GM19043 (cell line): ENCODE measurements at regions not wholly inside any gene's neighbourhood (a gene's known extent, or its start where the extent isn't known, plus 50 kb on each side); places are given as distances from the start of the nearest gene placed in this dataset.

Experiments used
- ATAC-seq: cut with Tn5 transposase; IDR thresholded peaks from one replicate; pipeline ENCODE4 v1.9.1; 2021; ENCODE audit warnings: low read depth; ENCODE audit not compliant: unreplicated experiment

DNA sequence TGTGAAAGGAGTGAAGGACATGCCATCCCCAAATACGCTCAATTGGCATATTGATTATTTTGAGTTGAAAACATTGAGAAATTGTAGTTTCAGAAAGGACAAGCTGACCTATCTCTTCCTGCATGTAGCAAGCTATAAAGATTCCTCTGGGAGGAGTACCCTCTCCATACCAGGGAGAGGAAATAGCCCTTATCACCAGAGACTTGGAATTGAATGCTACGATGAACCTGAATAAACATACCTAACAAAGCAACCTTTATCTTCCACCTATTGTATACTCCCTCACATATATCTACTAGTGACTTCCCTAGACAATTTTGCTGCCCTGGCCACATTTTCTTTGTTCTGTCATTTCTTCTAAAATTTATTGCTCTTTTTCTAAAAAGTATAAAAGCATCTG, 150.2 kb upstream of the EEPD1 start:
- ATAC-seq: no peak

DNA sequence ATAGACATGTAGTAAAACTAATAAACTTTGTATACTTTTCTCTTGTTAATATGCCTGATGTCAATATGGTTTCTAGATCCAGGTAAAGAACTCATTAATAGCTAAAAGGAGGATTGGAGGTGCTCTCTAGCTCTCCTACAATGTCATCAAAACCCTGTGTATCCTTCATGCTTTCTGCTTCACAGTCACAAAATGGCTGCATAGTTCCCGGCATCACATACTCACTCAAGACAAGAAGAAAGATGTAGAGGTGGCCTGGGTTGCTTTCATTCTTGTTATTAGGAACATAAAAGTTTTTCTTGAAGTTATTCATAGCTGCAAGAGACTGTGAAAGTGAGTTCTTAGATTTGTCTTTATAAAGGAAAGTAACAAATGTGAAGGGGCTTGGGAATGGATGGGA, 149.7 kb upstream of the EEPD1 start:
- ATAC-seq: no peak

DNA sequence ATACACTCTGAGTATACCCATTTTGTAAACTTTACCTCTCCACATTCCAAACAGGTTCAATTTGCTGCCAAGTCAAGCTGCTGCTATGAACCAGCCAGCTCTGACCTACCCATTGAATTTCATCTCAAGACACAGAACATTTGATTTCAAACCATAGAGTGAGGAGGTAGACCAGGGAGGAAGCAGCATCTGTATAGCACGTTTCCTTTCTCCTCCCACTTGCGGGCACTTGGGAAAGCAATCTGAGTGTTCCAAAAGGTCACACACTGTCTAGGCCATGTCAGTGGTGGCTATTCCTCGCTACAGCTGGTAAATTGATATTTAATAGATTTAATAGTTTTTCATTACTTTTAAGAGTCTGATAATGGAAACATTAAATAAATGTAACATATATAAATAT, 147.8 kb upstream of the EEPD1 start:
- no peak for ATAC-seq

- no peak for ATAC-seq
These were observed 147.2 kb upstream of the EEPD1 start for GRCh38 chr7:36005876-36006275.

DNA sequence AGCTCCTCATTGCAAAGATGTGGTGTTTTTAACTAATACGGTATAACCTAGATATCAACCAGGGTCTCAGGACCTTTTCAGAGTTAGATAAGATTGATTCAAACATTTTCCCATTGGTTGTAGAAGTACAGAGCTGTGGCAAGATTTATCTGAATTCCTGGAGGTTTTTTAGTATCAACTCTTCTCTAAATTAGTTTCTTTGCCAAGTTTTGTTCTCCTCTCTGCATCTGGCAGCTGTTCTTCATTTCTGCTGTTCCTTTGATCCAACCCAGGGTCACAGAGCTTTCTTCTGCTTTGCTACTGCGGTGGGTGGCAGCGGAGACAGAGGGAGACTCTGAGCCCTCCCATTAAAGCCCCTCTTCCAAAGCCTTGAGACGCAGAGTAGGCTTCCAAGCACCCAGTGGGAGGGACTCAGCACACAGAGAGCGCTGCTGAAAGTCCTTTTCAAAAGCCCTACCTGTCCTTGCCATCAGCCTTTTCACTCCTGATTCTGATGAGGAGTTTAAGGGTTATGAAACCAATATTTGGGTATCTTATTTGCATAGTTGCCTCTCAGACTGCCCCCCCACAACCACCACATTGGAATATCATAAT, 146.3 kb upstream of the EEPD1 start:
- ATAC-seq: no peak

DNA sequence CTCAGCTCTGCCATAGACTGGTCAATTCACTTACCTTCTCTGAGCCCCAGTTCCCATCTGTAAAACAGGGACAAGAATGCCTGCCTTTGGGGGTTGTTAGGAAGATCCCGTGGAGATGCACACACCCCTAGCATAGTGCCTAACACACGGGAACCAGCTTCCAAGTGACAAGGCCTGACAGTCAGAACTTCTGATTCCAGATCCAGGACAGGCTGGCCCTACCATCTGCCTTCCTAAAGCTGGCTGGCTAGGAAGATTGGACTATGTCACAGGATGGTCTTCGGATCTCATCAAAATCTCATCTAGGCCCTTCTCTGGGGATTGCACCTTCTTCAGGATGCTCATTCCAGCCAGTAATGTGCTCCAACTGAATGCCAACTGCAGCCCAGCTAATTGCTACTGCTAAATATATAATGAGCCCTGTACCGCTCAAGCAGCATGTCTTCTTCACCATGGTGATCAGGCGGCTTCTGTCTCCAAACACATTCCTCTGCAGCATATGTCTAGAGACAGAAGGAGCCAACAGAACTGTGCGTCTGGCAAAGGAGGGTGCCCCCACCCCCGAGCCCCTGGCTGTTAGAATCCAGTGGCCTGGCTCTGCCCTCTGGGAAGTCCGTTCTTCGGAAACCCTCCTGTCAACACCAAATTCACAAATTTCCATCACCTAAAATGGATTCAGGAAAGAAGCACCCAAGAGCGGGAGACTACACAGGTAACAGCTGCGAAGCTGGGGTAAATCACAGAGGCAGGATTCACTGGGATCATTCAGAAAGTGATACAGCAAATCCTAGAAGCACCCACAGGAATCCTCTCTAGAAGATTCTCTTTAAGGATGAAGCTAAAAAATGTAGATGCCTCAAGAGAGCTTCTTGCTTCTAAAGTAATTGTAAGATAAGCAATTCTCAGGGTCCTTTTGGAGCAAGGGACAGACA, 142.1 kb upstream of the EEPD1 start:
- no peak for ATAC-seq

GRCh38 chr7:36011588-36011965, 141.5 kb upstream of the EEPD1 start:
- no peak for ATAC-seq

DNA sequence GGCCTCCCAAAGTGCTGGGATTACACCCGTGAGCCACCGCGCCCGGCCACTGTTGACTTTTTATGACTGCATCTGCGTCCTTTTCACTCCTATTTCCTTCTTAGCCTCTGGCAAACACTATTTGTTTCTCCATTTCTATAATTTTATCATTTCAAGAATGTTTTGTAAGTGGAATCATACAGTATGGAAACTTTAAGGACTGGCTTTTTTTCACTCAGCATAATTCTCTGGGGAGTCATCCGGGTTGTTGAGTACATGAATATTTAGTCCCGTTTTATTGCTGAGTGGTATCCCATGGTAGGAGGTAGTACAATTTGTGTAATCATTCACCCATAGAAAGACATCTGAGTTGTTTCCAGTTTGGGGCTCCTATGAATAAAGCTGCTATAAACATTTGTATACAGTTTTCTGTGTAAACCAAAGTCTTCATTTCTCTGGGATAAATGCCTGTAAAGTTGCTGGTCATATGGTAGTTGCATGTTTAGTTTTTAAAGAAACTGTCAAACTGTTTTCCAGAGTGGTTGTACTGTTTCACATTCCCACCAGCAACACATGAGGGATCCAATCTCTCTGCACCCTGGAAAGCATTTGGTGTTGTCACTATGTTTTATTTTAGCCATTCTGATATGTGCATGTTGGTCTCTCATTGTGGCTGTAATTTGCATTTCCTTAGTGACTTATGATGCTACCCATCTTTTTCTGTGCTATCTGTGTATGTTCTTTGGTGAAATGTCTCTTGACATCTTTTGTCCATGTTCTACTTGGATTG, 139.6 kb upstream of the EEPD1 start:
- no peak for ATAC-seq

DNA sequence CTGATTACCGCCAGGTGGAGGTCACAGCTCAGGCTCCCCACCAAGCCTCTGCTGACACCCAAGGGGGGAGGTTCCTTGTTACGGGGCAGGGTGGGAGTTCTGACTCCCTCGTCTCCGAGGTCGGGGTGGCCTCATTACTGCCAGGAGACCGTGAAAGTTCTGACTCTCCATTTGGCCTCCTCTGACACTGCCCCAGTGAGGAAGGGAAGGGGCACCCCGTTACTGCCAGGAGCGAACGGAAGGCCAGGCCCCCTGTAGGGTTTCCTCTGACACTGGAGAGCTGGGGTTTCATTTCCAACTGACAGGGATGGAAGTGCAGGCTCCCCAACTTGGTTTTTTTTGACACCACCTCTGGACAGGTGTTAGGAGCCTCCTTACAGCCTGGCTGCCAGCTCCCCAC, 138.1 kb upstream of the EEPD1 start:
- ATAC-seq: no peak

- no peak for ATAC-seq
These were observed 137.3 kb upstream of the EEPD1 start for GRCh38 chr7:36015733-36016132.

DNA sequence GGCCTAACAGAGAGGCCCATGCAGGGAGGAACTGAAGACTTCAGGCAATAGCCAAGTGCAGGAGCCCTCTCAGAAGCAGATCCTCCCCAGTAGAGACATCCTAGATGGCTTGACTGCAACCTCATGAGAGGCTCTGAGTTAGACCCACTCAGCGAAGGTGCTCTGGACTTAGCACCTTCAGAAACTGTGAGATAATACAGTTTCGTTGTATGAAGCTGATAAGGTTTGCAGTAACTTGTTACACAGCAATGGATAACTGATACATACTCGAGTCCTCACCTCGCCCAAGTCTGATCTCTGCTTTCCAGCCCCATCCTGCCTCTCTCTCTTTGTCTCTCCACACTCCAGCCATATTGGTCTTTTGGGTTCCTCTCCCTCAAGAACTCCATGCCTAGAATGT, 136.4 kb upstream of the EEPD1 start:
- ATAC-seq: no peak

DNA sequence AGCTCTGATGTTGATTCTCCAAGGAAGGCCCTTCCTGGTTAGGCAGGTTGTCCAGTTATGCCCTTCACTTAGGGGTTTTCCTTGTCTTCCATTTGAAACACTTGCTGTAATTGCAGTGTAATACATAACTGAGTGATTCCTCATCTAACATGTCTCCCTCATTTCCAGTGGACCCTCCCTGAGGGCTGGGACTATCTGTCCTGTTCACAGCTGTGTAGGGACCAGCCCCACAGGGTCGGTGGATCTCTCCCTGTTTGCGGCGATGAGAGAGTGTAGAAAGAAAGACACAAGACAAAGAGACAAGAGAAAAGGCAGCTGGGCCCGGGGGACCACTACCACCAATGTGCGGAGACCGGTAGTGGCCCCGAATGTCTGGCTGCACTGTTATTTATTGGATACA, 135.9 kb upstream of the EEPD1 start:
- no peak for ATAC-seq

GRCh38 chr7:36018816-36019484, 134.1 kb upstream of the EEPD1 start:
- ATAC-seq: no peak

DNA sequence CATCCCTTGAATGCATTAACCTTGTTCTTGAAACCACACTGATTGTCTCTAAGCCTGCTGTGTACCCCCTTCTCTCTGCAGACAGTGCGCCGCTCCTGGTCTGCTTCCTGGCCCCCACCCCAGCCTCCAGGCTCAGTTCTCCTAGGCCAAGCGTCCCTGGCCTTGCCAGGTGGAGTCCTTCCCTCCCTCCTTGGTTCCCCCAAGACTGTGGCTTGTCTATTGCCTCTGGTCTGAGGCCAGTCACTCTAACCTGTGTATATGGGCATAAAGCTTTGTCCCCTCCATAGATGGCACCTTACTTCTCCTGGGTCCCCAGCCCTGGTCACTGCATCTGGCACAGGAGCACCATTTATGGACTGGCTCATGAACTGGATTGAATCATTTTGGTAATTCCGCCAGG, 133.5 kb upstream of the EEPD1 start:
- ATAC-seq: no peak

DNA sequence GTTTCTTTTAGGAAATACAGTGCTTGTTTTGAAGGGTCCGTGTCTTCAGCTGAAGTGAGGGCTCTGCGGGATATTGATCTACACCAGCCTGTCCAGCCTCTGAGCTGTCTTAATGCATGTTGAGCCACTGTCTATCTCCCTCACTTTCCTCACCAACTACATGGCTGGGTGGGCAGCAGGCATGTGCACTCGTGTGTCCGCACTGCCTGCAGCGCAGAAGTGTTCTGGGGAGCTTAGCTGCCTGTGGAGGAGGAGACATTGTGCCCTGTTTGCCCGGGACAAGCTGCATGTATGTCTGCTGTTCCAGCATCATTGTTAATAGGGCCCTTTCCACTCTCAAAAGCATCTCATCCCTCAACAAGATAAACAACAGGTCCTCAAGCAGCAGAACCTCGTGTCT, 133.1 kb upstream of the EEPD1 start:
- no peak for ATAC-seq

GRCh38 chr7:36021367-36021766, 131.7 kb upstream of the EEPD1 start:
- no peak for ATAC-seq

DNA sequence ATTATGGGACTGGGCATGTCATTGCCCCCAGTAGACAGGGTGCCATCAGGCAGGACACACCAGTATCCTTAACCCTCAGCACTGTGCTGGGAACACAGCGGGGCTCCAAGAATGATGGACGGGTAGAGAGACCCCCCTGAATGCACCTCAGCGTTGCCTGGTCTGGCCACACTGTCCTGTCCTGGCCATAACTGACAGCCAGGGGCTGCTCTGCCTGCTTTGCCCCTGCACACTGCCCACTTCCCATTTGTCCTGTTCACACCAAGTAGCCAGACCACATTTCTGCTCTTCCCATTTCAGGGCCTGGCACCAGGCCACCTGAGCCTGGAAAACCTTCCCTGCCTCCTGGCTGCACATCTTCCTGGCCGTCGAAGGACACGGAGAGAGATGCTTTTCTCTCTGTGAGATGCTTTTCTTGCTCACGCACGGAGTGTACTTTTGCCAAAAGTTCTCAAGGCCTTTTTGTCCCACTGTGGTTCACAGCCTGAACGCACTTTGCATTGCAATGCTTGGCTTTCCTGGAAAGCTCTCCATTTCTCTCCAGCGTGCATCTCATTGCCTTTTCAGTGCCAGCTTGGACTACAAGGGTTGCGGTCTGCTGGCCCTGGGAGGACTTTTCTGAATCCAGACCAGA, 131.0 kb upstream of the EEPD1 start:
- ATAC-seq: no peak

DNA sequence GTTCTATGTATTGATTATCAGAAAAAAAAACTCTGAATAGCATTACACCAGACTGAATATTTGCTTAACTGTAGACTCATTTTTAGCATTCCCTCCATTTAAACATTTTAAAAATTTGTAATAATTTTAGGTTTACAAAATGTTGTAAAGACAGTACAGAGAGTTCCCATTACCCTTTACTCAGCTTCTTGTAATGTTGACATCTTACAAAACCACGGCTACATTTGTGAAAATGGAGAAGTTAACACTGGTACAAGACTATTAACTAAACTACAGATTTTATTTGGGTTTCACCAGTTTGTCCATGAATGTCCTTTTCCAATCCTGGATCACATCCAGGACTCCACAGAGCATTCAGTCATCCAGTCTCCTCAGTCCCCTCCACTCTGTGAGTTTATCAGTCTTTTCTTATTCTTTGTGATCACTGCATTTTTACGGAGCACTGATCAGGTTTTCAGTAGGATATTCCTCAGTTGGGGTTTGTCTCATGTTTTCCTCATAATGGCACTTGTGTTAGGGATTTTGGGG, 130.0 kb upstream of the EEPD1 start:
- ATAC-seq: no peak

DNA sequence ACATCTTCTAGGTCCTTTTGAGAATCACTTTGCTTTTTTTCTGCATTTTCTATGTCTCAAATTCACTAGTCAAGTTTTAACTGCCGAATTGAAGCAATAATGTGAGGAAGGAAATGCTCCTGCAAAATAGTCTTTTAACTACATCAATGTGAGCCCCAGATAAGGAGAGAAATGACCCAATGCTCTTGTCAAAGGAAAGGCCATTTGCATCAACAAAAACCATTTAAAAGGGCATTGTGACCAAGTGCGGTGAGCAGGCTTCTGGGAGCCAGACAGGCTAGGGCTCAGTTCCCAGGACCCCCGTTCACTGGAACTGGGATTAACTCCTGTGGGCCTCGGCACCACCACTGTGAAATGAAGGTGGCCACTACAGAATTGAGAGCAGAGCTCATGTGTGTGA, 127.9 kb upstream of the EEPD1 start:
- ATAC-seq: no peak

- no peak for ATAC-seq
These were observed 123.7 kb upstream of the EEPD1 start for GRCh38 chr7:36029311-36029710.
